Natural killer cell (primary cell): ENCODE measurements at regions not wholly inside any gene's neighbourhood (a gene's known extent, or its start where the extent isn't known, plus 50 kb on each side); places are given as distances from the start of the nearest gene placed in this dataset.

Source experiments
- ATAC-seq, 3 donors: fragments of 150-1000 bp in 2 of 3; fragments of 200-7000 bp in 1 of 3; cut with Tn5 transposase; 1 replicate in 1 of 3; 2 replicates in 2 of 3; pipeline ENCODE4 v1.10.0; 2021; ENCODE audit warnings: mild to moderate bottlenecking in 2 of 3, moderate library complexity in 2 of 3
- DNase-seq, 2 donors: peaks; one replicate each; pipeline versions ENCODE4 v3.0.0 to v3.0.0-alpha.2; 2013 to 2021; ENCODE audit warnings: mixed read lengths in 1 of 2
- H3K27ac ChIP-seq: one replicate; pipeline ENCODE4 v1.5.1; 2013; ENCODE audit warnings: mild to moderate bottlenecking, low read length
- H3K27me3 ChIP-seq: one replicate; pipeline ENCODE4 v1.6.1; 2013; ENCODE audit warnings: low read length; ENCODE audit not compliant: control insufficient read depth, insufficient read depth
- H3K36me3 ChIP-seq: one replicate; pipeline ENCODE4 v1.6.1; 2013; ENCODE audit warnings: low read length; ENCODE audit not compliant: control insufficient read depth, insufficient read depth
- H3K4me1 ChIP-seq: one replicate; pipeline ENCODE4 v1.6.1; 2013; ENCODE audit warnings: low read length; ENCODE audit not compliant: control insufficient read depth, insufficient read depth
- H3K4me3 ChIP-seq: one replicate; pipeline ENCODE4 v1.5.1; 2013; ENCODE audit warnings: low read length
- H3K9me3 ChIP-seq: one replicate; pipeline ENCODE4 v1.6.1; 2013; ENCODE audit warnings: low read length; ENCODE audit not compliant: control insufficient read depth, insufficient read depth
- H3K27ac Mint-ChIP-seq, 2 donors: one replicate each; pipeline ENCODE4 v1.8.0; 2022; ENCODE audit warnings: mild to moderate bottlenecking in 2 of 2, mixed read lengths in 2 of 2, moderate library complexity in 1 of 2
- H3K27me3 Mint-ChIP-seq, 2 donors: one replicate each; pipeline ENCODE4 v1.8.0; 2022; ENCODE audit warnings: low read depth in 2 of 2, mixed read lengths in 2 of 2
- H3K36me3 Mint-ChIP-seq: one replicate; pipeline ENCODE4 v1.8.0; 2022; ENCODE audit warnings: mixed read lengths
- H3K4me1 Mint-ChIP-seq, 2 donors: one replicate each; pipeline ENCODE4 v1.8.0; 2022; ENCODE audit warnings: mixed read lengths in 2 of 2
- H3K4me3 Mint-ChIP-seq: one replicate; pipeline ENCODE4 v1.8.0; 2022; ENCODE audit warnings: mild to moderate bottlenecking, moderate library complexity, mixed read lengths
- H3K9me3 Mint-ChIP-seq, 2 donors: one replicate each; pipeline ENCODE4 v1.8.0; 2022; ENCODE audit warnings: mixed read lengths in 2 of 2
- CTCF ChIP-seq: fragments of 200-600 bp; IDR thresholded peaks from one replicate; pipeline ENCODE4 v1.8.0; 2022; ENCODE audit warnings: antibody characterized with exemption
- WGBS: methylation state at CpG from one replicate; pipeline ENCODE4 v1.1.7; 2013; ENCODE audit warnings: missing lambda C conversion rate; ENCODE audit not compliant: insufficient coverage; 5-methylcytosine and 5-hydroxymethylcytosine counted together
- intact Hi-C: fragments of 100-400 bp; cut with micrococcal nuclease; formaldehyde crosslinking; loops from one replicate; pipeline ENCODE4 v1.14.2; 2022

- Mint-ChIP-seq H3K9me3 (peaks cover 3 to 11% of the 10 kb centered on the region in 2 donors), H3K4me3 (no peak overlapping the region), H3K36me3 (no peaks in the 10 kb centered on the region), H3K27me3 (no peaks in the 10 kb centered on the region), H3K4me1 (no peaks in the 10 kb centered on the region), H3K27ac (no peak overlapping the region)
- Histone ChIP-seq H3K9me3 (no peaks in the 10 kb centered on the region), H3K27ac (no peak overlapping the region), H3K27me3 (no peaks in the 10 kb centered on the region), H3K4me3 (no peak overlapping the region), H3K36me3 (no peaks in the 10 kb centered on the region), H3K4me1 (no peaks in the 10 kb centered on the region)
- DNase-seq = no peak
- no peak for ATAC-seq
- 60% methylated on average over 1 of the region's 2 CpGs for WGBS
- intact Hi-C loops = no loop called here
- no peak for TF ChIP-seq CTCF
Measured at GRCh38 chr14:44700184-44700583, 193.1 kb upstream of the FSCB start.

- Mint-ChIP-seq H3K4me3 (no peak overlapping the region), H3K27ac (no peak overlapping the region), H3K27me3 (no peaks in the 10 kb centered on the region), H3K36me3 (no peaks in the 10 kb centered on the region), H3K4me1 (no peaks in the 10 kb centered on the region), H3K9me3 (peaks cover 3 to 11% of the 10 kb centered on the region in 2 donors)
- Histone ChIP-seq H3K9me3 (no peaks in the 10 kb centered on the region), H3K36me3 (no peaks in the 10 kb centered on the region), H3K4me1 (no peaks in the 10 kb centered on the region), H3K27ac (no peak overlapping the region), H3K4me3 (no peak overlapping the region), H3K27me3 (no peaks in the 10 kb centered on the region)
- 40% methylated on average over 2 of the region's 2 CpGs for WGBS
- ATAC-seq (no peak), DNase-seq (no peak)
- intact Hi-C loops = no loop called here
- no peak for TF ChIP-seq CTCF
Measured at GRCh38 chr14:44699391-44699790, 192.3 kb upstream of the FSCB start.

- DNase-seq (no peak), ATAC-seq (no peak)
- Mint-ChIP-seq H3K4me3 (no peak overlapping the region), H3K27ac (no peak overlapping the region), H3K9me3 (peaks cover 0 to 3% of the 10 kb centered on the region in 2 donors), H3K27me3 (no peaks in the 10 kb centered on the region), H3K36me3 (no peaks in the 10 kb centered on the region), H3K4me1 (no peaks in the 10 kb centered on the region)
- Histone ChIP-seq H3K4me1 (no peaks in the 10 kb centered on the region), H3K36me3 (no peaks in the 10 kb centered on the region), H3K9me3 (peaks cover 8% of the 10 kb centered on the region), H3K27me3 (no peaks in the 10 kb centered on the region), H3K4me3 (no peak overlapping the region), H3K27ac (no peak overlapping the region)
- intact Hi-C loops = no loop called here
- 100% methylated on average over 3 of the region's 3 CpGs for WGBS
- TF ChIP-seq CTCF = no peak
Measured at GRCh38 chr14:44669496-44669895, 162.4 kb upstream of the FSCB start.

- Mint-ChIP-seq H3K4me3 (no peak overlapping the region), H3K27me3 (no peaks in the 10 kb centered on the region), H3K36me3 (no peaks in the 10 kb centered on the region), H3K27ac (no peak overlapping the region), H3K4me1 (peaks cover 4% of the 10 kb centered on the region in 2 donors), H3K9me3 (peaks cover 3 to 6% of the 10 kb centered on the region in 2 donors)
- H3K4me3 ChIP-seq = no peak overlapping the region
- no peaks in the 10 kb centered on the region for H3K36me3 ChIP-seq
- WGBS = no CpG with 5 or more reads among the region's 1 CpG
- no peak for ATAC-seq
- DNase-seq = no peak
- H3K4me1 ChIP-seq = no peaks in the 10 kb centered on the region
- H3K9me3 ChIP-seq = no peaks in the 10 kb centered on the region
- H3K27ac ChIP-seq = no peak overlapping the region
- no peak for TF ChIP-seq CTCF
- intact Hi-C loops = no loop called here
- no peaks in the 10 kb centered on the region for H3K27me3 ChIP-seq
Measured at GRCh38 chr14:44663136-44663535, 156.1 kb upstream of the FSCB start.
